OCI-LY7 (cell line): ENCODE measurements at regions not wholly inside any gene's neighbourhood (a gene's known extent, or its start where the extent isn't known, plus 50 kb on each side); places are given as distances from the start of the nearest gene placed in this dataset.

Experiments
- BruUV-seq: library from RNA; stranded (reverse); fragments of 400-500 nt; replicated peaks from 2 replicates; lab custom pipeline; 2021; lab: Mats Ljungman, UMichigan
- CTCF ChIA-PET: fragments of 300-600 bp; sonication (Branson Sonifier 250); formaldehyde crosslinking; loops from one replicate; lab custom pipeline; 2022; ENCODE audit warnings: antibody characterized with exemption; ENCODE audit not compliant: unreplicated experiment; lab: Charles Lee
- POLR2A ChIA-PET: fragments of 300-600 bp; sonication (Branson Sonifier 250); formaldehyde crosslinking; loops from one replicate; lab custom pipeline; 2022; ENCODE audit warnings: antibody characterized with exemption; lab: Charles Lee
- DNase-seq: peaks from one replicate; pipeline ENCODE4 v3.0.0-alpha.2; 2015; ENCODE audit warnings: low spot score
- H2AFZ ChIP-seq: fragments of 200-600 bp; sonication (generic), shearing (Covaris generic); 2 replicates; pipeline ENCODE4 v1.6.1; 2014; ENCODE audit warnings: mild to moderate bottlenecking, antibody characterized with exemption, low read length, moderate library complexity
- H3K27ac ChIP-seq: fragments of 200-600 bp; sonication (generic); 2 replicates; pipeline ENCODE4 v1.5.1; 2014; ENCODE audit warnings: mixed run types, low read depth, mild to moderate bottlenecking, moderate library complexity, low read length, inconsistent platforms; ENCODE audit not compliant: poor library complexity, severe bottlenecking
- H3K36me3 ChIP-seq: fragments of 200-600 bp; sonication (generic); 2 replicates; pipeline ENCODE4 v1.6.1; 2014; ENCODE audit warnings: mild to moderate bottlenecking, antibody characterized with exemption, low read length, moderate library complexity, mixed read lengths; ENCODE audit not compliant: insufficient read depth
- H3K4me1 ChIP-seq: fragments of 200-600 bp; sonication (generic); 2 replicates; pipeline ENCODE4 v1.5.1; 2014; ENCODE audit warnings: mild to moderate bottlenecking, low read length; ENCODE audit not compliant: insufficient read depth, poor library complexity, severe bottlenecking
- H3K4me2 ChIP-seq: fragments of 200-600 bp; sonication (generic); 2 replicates; pipeline ENCODE4 v1.6.1; 2014; ENCODE audit warnings: mild to moderate bottlenecking, low read length
- H3K4me3 ChIP-seq: fragments of 200-600 bp; sonication (generic); 2 replicates; pipeline ENCODE4 v1.5.1; 2014; ENCODE audit warnings: mild to moderate bottlenecking, low read depth, low read length; ENCODE audit not compliant: poor library complexity, severe bottlenecking
- H3K79me2 ChIP-seq: fragments of 200-600 bp; sonication (generic); 2 replicates; pipeline ENCODE4 v1.6.1; 2016; ENCODE audit warnings: low read depth, mild to moderate bottlenecking, low read length, moderate library complexity, mixed read lengths; ENCODE audit not compliant: insufficient read depth
- H3K9me2 ChIP-seq: fragments of 200-600 bp; sonication (generic); 2 replicates; pipeline ENCODE4 v1.6.1; 2016; ENCODE audit warnings: mild to moderate bottlenecking, low read length, mixed read lengths; ENCODE audit not compliant: insufficient read depth
- H3K9me3 ChIP-seq: fragments of 200-600 bp; sonication (generic); 2 replicates; pipeline ENCODE4 v1.6.1; 2014; ENCODE audit warnings: mild to moderate bottlenecking, mixed run types, low read length, mixed read lengths
- H4K20me1 ChIP-seq: fragments of 200-600 bp; sonication (generic); 2 replicates; pipeline ENCODE4 v1.6.1; 2014; ENCODE audit warnings: mild to moderate bottlenecking, antibody characterized with exemption, low read length, moderate library complexity, mixed read lengths; ENCODE audit not compliant: insufficient read depth
- CTCF ChIP-seq: fragments of 200-600 bp; sonication (generic); conservative IDR thresholded peaks from 2 replicates; pipeline ENCODE4 v1.5.1; 2014; ENCODE audit warnings: mild to moderate bottlenecking, antibody characterized with exemption, low read length, moderate library complexity, mixed read lengths
- EZH2phosphoT487 ChIP-seq: fragments of 200-600 bp; sonication (generic); IDR thresholded peaks from 2 replicates; pipeline ENCODE4 v1.6.1; 2018; ENCODE audit warnings: low read depth, borderline replicate concordance, mild to moderate bottlenecking, mixed run types, antibody characterized with exemption, low read length, moderate library complexity, mixed read lengths
- intact Hi-C: fragments of 100-400 bp; cut with micrococcal nuclease; formaldehyde crosslinking; loops from one replicate; pipeline ENCODE4 v1.10.0; 2022; ENCODE audit not compliant: unreplicated experiment

- H3K27ac ChIP-seq, result no peak overlapping the region
- CTCF ChIA-PET, result no interaction called here
- H3K4me3 ChIP-seq, result no peak overlapping the region
- no peaks in the 10 kb centered on the region for H3K9me3 ChIP-seq
- intact Hi-C loops, result no loop called here
- TF ChIP-seq EZH2phosphoT487, result no peak
- no peak for TF ChIP-seq CTCF
- H3K9me2 ChIP-seq, result no peaks in the 10 kb centered on the region
- no peaks in the 10 kb centered on the region for H3K36me3 ChIP-seq
- no peaks in the 10 kb centered on the region for H3K4me1 ChIP-seq
- H3K4me2 ChIP-seq, result no peak overlapping the region
- no peak overlapping the region for H2AFZ ChIP-seq
- H4K20me1 ChIP-seq, result no peaks in the 10 kb centered on the region
- DNase-seq, result no peak
- no TSS peak for BruUV-seq
- no peaks in the 10 kb centered on the region for H3K79me2 ChIP-seq
- POLR2A ChIA-PET, result no interaction called here
Observed at GRCh38 chr11:90836031-90836430, 613.2 kb upstream of the CHORDC1 start.

GRCh38 chr11:90823446-90823845, 600.6 kb upstream of the CHORDC1 start:
- H3K9me3 ChIP-seq, result no peaks in the 10 kb centered on the region
- H2AFZ ChIP-seq, result no peak overlapping the region
- H3K36me3 ChIP-seq, result no peaks in the 10 kb centered on the region
- no peaks in the 10 kb centered on the region for H4K20me1 ChIP-seq
- DNase-seq, result no peak
- no peaks in the 10 kb centered on the region for H3K9me2 ChIP-seq
- H3K4me3 ChIP-seq, result no peak overlapping the region
- H3K4me1 ChIP-seq, result no peaks in the 10 kb centered on the region
- intact Hi-C loops, result no loop called here
- H3K27ac ChIP-seq, result no peak overlapping the region
- H3K79me2 ChIP-seq, result no peaks in the 10 kb centered on the region
- no peak overlapping the region for H3K4me2 ChIP-seq
- TF ChIP-seq CTCF, result no peak
- TF ChIP-seq EZH2phosphoT487, result no peak
- POLR2A ChIA-PET, result interaction anchor here (1.0 kb wide), 1 partner anchor 11 kb away, joined by 4 read pairs; no protein-coding TSS in a partner anchor
- BruUV-seq, result no TSS peak
- CTCF ChIA-PET, result no interaction called here

GRCh38 chr11:90822996-90823395, 600.1 kb upstream of the CHORDC1 start:
- H3K4me3 ChIP-seq, result no peak overlapping the region
- H3K9me3 ChIP-seq, result no peaks in the 10 kb centered on the region
- no peaks in the 10 kb centered on the region for H3K79me2 ChIP-seq
- no peak for TF ChIP-seq EZH2phosphoT487
- TF ChIP-seq CTCF, result no peak
- no peak for DNase-seq
- no peak overlapping the region for H3K27ac ChIP-seq
- no peaks in the 10 kb centered on the region for H3K36me3 ChIP-seq
- BruUV-seq, result no TSS peak
- ChIA-PET CTCF (no interaction called here), POLR2A (interaction anchor here (1.0 kb wide), 1 partner anchor 10 kb away, joined by 4 read pairs; no protein-coding TSS in a partner anchor)
- intact Hi-C loops, result no loop called here
- no peaks in the 10 kb centered on the region for H4K20me1 ChIP-seq
- no peaks in the 10 kb centered on the region for H3K4me1 ChIP-seq
- no peak overlapping the region for H2AFZ ChIP-seq
- H3K9me2 ChIP-seq, result no peaks in the 10 kb centered on the region
- no peak overlapping the region for H3K4me2 ChIP-seq
